ENCODE measurements at regions not wholly inside any gene's neighbourhood (a gene's known extent, or its start where the extent isn't known, plus 50 kb on each side); places are given as distances from the start of the nearest gene placed in this dataset.
"Not testable (repeated sequence)": the region's sequence is repeated elsewhere in the genome, so short reads cannot be mapped to it uniquely, and the experiment has no call there.

DNA sequence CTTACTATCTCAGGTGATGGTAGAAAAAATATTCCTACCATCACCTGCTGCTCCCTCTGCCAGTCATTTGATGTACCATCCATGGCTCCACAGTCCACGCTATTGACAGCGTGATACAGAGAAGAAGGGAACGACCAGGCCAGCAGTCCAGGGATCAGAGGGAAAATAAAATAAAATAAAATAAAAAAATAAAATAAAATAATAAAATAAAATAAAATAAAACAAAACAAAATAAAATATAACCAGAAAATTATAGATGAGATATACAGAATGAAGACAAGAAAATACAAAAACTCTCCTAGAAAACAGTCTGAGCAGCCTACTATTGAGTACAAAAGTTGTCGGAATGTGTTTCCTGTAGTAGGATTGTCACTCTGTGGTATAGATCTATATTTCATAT, 619.4 kb upstream of the TMPRSS15 start:
- peaks cover 2 to 9% (median 4%) of the 10 kb centered on the region in 3 donors for H3K9me3 Mint-ChIP-seq
- H3K27ac Mint-ChIP-seq: no peak overlapping the region
- no peaks in the 10 kb centered on the region for H3K4me1 Mint-ChIP-seq
- no peaks in the 10 kb centered on the region for H3K27me3 Mint-ChIP-seq
- H3K36me3 Mint-ChIP-seq: no peaks in the 10 kb centered on the region
- H3K4me3 Mint-ChIP-seq: no peak overlapping the region

DNA sequence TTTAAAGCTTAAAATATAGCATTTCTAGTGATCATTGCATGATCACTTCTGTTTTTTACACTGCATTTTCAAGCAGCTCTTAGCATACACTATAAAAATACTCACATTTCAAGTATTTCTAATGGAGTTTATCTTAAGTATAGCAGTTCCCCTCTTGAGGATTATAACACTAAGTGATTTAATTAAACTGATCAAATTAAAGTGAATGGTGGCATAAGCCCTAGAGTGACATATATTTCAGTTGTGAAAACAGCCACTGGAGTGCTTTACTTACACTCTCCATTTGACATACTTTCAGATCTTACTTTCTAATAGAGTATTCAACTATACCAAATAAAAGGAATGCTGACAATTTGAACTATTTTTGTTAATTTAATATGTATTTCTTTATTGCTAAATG, 623.3 kb upstream of the TMPRSS15 start:
- no peak overlapping the region for H3K27ac Mint-ChIP-seq
- no peak overlapping the region for H3K4me3 Mint-ChIP-seq
- H3K27me3 Mint-ChIP-seq: no peaks in the 10 kb centered on the region
- H3K9me3 Mint-ChIP-seq: peaks cover 2 to 10% (median 2%) of the 10 kb centered on the region in 3 donors
- H3K36me3 Mint-ChIP-seq: no peaks in the 10 kb centered on the region
- peaks cover 0 to 2% (median 0%) of the 10 kb centered on the region in 3 donors for H3K4me1 Mint-ChIP-seq

DNA sequence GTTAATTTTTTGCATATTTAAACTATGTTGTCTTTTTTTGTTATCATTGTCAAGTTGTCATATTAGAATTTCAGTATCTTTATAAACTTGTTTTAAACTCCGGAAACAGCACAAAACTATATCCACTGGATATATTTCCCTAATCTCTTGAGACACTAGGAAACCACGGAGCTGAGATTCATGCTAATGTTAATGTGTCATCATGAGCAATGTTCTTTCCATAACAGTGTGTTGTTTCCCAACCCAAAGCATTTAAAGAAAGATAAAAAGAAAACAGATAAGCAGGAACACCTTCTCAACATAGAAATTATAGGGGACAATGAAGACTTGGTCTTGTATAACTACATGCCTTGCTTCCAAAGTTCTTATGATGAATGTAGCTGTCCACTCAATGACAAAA, 626.2 kb upstream of the TMPRSS15 start:
- peaks cover 0 to 5% (median 0%) of the 10 kb centered on the region in 3 donors for H3K9me3 Mint-ChIP-seq
- H3K4me1 Mint-ChIP-seq: peaks cover 0 to 2% (median 0%) of the 10 kb centered on the region in 3 donors
- H3K27me3 Mint-ChIP-seq: no peaks in the 10 kb centered on the region
- H3K27ac Mint-ChIP-seq: no peak overlapping the region
- no peaks in the 10 kb centered on the region for H3K36me3 Mint-ChIP-seq
- H3K4me3 Mint-ChIP-seq: no peak overlapping the region

DNA sequence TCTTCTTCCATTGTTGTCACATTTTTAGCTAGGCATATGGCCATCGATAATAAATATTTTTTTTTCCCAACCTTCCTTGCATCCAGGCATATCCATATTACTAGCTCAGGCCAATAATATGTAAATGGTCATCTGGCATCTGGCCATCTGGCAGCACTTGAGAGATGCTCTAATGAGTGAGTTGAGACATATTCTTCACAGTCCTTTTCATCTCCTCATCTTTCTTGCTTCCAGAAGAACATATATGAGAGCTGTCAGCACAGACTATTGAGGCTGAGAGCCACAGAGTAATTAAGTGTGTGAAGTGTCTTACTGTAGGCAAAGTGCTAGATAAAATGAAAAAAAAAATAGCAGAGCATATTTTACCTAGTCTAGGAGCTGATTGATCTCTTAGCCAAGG, 628.4 kb upstream of the TMPRSS15 start:
- H3K36me3 Mint-ChIP-seq: no peaks in the 10 kb centered on the region
- peaks cover 0 to 5% (median 0%) of the 10 kb centered on the region in 3 donors for H3K9me3 Mint-ChIP-seq
- H3K27ac Mint-ChIP-seq: no peak overlapping the region
- peaks cover 0 to 2% (median 0%) of the 10 kb centered on the region in 3 donors for H3K4me1 Mint-ChIP-seq
- no peak overlapping the region for H3K4me3 Mint-ChIP-seq
- H3K27me3 Mint-ChIP-seq: no peaks in the 10 kb centered on the region

DNA sequence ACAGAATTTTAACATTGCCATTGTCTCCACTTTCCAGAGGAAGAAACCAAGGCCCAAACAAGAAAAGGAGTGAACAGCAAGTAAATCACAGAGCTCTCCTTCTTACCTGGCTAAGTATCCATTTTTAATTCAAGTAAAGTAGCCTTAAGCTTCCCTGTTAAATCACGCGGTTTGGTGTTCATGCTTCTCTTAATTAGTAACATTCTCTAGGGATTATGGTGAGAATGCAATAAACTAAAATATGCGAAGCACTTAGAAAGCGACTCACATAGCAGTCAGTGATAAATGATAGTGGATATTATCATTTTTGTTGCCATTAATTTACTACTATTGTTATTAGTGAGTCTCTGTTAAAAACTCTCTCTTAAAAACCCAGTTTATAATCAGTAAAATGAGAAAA, 630.5 kb upstream of the TMPRSS15 start:
- Mint-ChIP-seq H3K27ac (no peak overlapping the region), H3K9me3 (peaks cover 0 to 6% (median 0%) of the 10 kb centered on the region in 3 donors), H3K4me1 (peaks cover 0 to 2% (median 0%) of the 10 kb centered on the region in 3 donors), H3K4me3 (no peak overlapping the region), H3K27me3 (no peaks in the 10 kb centered on the region), H3K36me3 (no peaks in the 10 kb centered on the region)

DNA sequence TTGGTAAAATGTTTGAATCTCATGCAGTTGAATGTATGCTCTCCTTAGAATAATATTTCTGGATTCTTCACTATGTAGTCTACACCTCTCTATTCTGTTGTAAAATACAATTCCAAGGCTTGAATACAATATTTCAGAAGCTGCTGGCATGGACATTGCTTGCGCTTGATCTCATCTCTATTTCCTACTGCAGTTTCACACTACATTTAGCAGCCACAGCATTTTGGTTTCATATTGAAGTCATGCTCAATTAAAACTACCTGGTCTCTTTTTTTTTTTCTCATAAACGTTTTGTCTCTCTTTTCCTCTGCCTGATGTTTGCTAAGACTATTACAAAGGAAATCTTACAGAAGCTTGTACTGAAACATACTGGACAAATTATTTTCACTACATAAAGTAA, 631.0 kb upstream of the TMPRSS15 start:
- no peaks in the 10 kb centered on the region for H3K27me3 Mint-ChIP-seq
- H3K4me3 Mint-ChIP-seq: no peak overlapping the region
- H3K36me3 Mint-ChIP-seq: no peaks in the 10 kb centered on the region
- no peaks in the 10 kb centered on the region for H3K4me1 Mint-ChIP-seq
- H3K27ac Mint-ChIP-seq: no peak overlapping the region
- peaks cover 0 to 3% (median 0%) of the 10 kb centered on the region in 3 donors for H3K9me3 Mint-ChIP-seq

DNA sequence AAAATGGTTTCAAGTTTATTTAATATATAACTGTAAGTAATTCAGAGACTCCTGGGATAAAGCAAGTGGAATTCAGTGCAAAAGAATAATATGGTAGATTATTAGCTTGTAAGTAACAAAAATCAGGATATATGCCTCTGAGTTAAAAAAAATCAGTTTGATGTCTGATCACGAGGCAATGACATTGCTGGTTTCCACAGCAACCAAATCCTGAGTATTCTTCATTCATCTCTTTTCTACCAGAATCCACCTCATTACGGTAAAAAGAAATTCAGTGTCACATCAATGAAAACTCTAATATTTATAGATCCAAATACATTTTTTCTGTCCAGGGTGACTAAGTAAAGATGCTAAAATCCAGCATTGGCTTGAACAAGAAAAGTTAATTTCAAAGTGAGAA, 642.3 kb upstream of the TMPRSS15 start:
- Mint-ChIP-seq H3K27me3 (no peaks in the 10 kb centered on the region), H3K4me3 (no peak overlapping the region), H3K36me3 (no peaks in the 10 kb centered on the region), H3K9me3 (peaks cover 0 to 9% (median under 1%) of the 10 kb centered on the region in 3 donors), H3K27ac (no peak overlapping the region), H3K4me1 (no peaks in the 10 kb centered on the region)

DNA sequence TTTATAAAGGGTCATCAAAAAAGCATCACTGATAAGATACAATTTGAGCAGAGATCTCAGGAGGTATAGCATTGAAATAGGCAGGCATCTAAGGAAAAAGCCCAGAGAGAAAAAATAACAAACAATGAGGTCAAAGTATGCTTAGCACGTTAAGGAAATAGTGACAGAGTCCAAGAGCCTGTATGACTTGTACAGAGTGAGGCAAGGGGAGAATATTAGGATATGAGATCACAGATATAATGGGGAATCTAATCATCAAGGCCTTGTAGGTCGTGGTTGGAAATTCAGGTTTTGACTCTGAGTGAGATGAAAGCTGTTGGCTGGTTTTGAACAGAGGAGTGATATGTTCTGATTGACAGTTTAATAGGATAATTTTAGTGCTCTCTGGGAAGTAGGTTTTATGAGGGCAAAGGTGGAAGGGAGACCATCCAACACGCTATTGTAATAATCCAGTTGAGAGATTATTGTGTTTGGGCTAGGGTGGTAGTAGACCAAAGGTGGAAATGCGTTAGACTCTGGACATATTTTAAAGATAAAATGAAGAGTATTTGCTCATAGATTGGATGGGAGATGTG, 644.6 kb upstream of the TMPRSS15 start:
- Mint-ChIP-seq H3K4me3 (no peak overlapping the region), H3K36me3 (no peaks in the 10 kb centered on the region), H3K9me3 (peaks cover 2 to 9% (median 3%) of the 10 kb centered on the region in 3 donors), H3K27me3 (no peaks in the 10 kb centered on the region), H3K4me1 (no peaks in the 10 kb centered on the region), H3K27ac (no peak overlapping the region)

DNA sequence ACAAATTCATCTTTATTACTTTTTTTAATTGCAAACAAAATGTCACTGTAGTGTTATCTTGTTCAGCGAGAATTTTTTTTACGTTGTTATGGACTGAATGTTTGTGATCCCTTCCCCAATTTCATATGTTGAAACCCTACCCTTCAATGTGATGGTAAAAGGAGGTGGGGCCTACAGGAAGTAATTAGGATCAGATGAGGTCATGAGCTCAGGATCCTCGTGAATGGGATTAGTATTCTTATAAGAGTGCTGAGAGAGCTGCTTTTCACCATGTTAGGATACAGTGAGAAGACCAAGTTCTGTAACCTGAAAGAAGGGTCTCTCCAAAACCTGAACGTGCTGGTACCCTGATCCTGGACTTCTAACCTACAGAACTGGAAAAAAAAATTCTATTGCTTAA, 646.0 kb upstream of the TMPRSS15 start:
- H3K4me1 Mint-ChIP-seq: no peaks in the 10 kb centered on the region
- H3K9me3 Mint-ChIP-seq: peaks cover 2 to 9% (median 4%) of the 10 kb centered on the region in 3 donors
- no peaks in the 10 kb centered on the region for H3K27me3 Mint-ChIP-seq
- no peaks in the 10 kb centered on the region for H3K36me3 Mint-ChIP-seq
- H3K27ac Mint-ChIP-seq: no peak overlapping the region
- H3K4me3 Mint-ChIP-seq: no peak overlapping the region

DNA sequence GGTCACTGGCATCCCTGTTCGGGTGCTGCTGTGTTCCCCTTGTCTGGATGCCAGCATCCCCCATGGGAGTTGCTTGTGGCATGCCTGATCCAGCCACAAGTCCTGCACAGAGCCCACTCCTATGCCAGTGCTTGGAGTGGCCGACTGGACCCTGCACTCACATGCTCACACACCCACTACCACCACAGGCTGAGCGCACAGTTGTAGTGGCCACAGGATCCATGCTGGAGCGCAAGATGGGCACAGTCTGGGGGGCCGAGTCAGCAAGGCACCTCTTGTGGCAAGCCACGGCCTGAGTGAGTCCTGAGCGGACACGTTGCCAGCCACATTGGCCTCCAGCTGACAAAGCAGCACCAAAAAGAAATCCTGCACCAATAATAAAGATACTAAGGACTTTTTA, 661.6 kb upstream of the TMPRSS15 start:
- H3K4me1 Mint-ChIP-seq: no peaks in the 10 kb centered on the region
- no peaks in the 10 kb centered on the region for H3K36me3 Mint-ChIP-seq
- H3K27ac Mint-ChIP-seq: no peak overlapping the region
- H3K9me3 Mint-ChIP-seq: peaks cover 0 to 9% (median 2%) of the 10 kb centered on the region in 3 donors
- H3K27me3 Mint-ChIP-seq: no peaks in the 10 kb centered on the region
- no peak overlapping the region for H3K4me3 Mint-ChIP-seq

DNA sequence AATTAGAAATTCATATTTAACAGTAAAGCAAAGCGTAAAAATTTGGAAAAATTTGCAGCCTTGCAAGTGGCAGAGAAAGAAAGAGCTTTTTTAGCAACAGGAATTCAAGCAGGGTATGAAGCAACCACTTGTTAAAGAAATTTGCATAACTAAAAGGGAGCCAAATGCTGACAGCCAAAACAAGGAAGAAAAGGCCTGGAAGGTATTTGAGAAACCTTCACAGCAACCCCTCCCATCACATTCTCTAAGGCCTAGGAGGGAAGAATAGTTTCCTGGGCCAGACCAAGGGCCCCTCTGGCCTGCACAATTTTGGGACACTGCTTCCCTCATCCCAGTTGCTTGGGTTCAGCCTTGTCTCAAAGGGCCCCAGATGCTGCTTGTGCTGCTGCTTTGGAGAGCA, 672.4 kb upstream of the TMPRSS15 start:
- Mint-ChIP-seq H3K36me3 (peaks cover 1% of the 10 kb centered on the region), H3K4me3 (no peak overlapping the region), H3K27ac (no peak overlapping the region), H3K27me3 (no peaks in the 10 kb centered on the region), H3K9me3 (peaks cover 4 to 8% (median 5%) of the 10 kb centered on the region in 3 donors), H3K4me1 (no peaks in the 10 kb centered on the region)

DNA sequence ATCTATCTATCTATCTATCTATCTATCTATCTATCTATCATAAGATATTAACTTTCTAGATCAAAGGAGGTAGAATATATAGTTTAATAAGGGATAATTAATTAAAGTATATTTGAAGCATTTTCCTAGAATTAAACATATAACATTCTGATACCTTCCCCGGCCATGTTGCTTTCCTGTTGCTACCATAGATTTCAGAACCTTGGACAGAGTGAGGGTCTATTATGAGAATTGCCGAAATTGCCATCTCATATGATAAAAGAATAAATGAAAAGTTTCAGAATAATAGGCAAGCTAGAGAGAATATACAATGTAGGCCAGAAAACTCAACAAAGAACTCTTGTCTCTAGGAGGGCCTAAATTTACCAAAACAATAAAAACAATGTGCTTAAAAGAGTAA, 706.1 kb upstream of the TMPRSS15 start:
- Mint-ChIP-seq H3K27me3 (no peaks in the 10 kb centered on the region), H3K4me1 (no peaks in the 10 kb centered on the region), H3K9me3 (peaks cover 0 to 9% (median 2%) of the 10 kb centered on the region in 3 donors), H3K4me3 (no peak overlapping the region), H3K27ac (no peak overlapping the region), H3K36me3 (no peaks in the 10 kb centered on the region)

DNA sequence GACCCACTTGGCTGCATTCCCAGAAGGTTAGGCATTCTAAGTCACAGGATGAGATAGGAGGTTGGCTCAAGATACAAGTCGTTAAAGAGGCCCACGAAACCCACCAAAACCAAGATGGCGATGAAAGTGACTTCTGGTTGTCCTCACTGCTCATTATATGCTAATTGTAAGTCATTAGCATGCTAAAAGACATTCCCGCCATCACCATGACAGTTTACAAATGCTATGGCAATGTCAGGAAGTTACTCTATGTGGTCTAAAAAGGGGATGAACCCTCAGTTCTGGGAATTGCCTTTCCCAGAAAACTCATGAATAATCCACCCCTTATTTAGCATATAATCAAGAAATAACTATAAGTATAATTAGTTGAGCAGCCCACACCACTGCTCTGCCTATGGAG, 715.7 kb upstream of the TMPRSS15 start:
- H3K36me3 Mint-ChIP-seq, H3K27me3 Mint-ChIP-seq, H3K4me3 Mint-ChIP-seq, H3K4me1 Mint-ChIP-seq, H3K27ac Mint-ChIP-seq, H3K9me3 Mint-ChIP-seq: not testable (repeated sequence)

DNA sequence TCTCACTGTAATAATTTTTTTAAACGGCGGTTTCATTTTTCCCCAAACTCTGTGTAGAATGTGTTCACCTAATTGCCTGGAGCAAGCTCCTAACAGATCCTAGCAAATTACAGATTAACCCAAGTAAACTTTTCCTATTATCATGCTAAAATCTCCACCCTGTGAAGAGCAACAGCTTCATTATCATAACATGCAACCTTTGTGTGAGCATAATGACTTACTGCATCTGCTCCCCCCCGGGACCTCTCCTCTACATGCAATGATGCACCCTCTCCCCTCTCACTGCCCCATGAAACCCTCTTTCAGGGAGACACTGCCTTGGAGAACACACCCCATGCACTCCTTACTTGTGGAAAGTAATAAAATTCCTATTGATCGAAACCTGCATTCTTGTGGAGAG, 717.0 kb upstream of the TMPRSS15 start:
- peaks cover 0 to 2% (median 0%) of the 10 kb centered on the region in 3 donors for H3K9me3 Mint-ChIP-seq
- no peaks in the 10 kb centered on the region for H3K4me1 Mint-ChIP-seq
- H3K27ac Mint-ChIP-seq: no peak overlapping the region
- H3K27me3 Mint-ChIP-seq: no peaks in the 10 kb centered on the region
- no peak overlapping the region for H3K4me3 Mint-ChIP-seq
- no peaks in the 10 kb centered on the region for H3K36me3 Mint-ChIP-seq

DNA sequence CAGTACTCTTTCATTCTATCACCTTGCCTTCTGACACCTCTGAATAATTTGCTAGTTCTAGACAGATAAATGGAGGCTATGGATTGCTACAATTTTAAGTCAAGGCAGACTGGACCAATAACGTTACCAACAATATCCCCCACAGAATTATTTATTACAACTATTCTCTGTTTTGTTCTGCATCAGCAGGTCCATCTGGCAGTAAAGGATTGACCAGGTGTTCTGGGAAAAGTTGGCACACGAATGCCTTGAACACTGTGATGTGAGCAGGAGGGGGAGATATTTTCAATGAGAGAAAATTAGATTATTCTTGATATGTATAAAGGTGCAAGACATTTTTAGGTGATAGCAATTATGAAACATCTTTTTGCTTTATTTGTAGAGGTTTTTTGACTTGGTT, 718.8 kb upstream of the TMPRSS15 start:
- H3K4me3 Mint-ChIP-seq: no peak overlapping the region
- no peak overlapping the region for H3K27ac Mint-ChIP-seq
- H3K9me3 Mint-ChIP-seq: peaks cover 0 to 2% (median 0%) of the 10 kb centered on the region in 3 donors
- no peaks in the 10 kb centered on the region for H3K36me3 Mint-ChIP-seq
- H3K27me3 Mint-ChIP-seq: no peaks in the 10 kb centered on the region
- no peaks in the 10 kb centered on the region for H3K4me1 Mint-ChIP-seq

DNA sequence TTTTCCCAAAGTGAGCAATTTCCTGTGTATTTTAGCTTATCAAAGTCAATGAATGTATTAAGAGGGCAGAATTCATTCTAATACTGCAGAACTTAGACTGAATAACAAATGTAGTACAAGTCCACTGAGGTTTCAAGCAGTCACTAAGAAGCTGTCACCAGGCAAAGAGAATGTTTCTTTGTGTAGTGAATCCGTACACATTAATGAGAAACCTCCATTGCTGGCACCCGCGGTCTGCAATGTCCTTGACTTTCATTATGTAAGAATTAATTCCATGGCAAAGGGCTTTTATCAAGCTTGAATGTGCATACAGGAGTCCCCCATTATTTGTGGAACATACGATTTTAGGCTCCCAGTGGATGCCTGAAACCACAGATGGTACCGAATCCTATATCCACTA, 719.5 kb upstream of the TMPRSS15 start:
- no peak overlapping the region for H3K4me3 Mint-ChIP-seq
- no peaks in the 10 kb centered on the region for H3K27me3 Mint-ChIP-seq
- no peaks in the 10 kb centered on the region for H3K36me3 Mint-ChIP-seq
- no peak overlapping the region for H3K27ac Mint-ChIP-seq
- peaks cover 0 to 2% (median 0%) of the 10 kb centered on the region in 3 donors for H3K9me3 Mint-ChIP-seq
- no peaks in the 10 kb centered on the region for H3K4me1 Mint-ChIP-seq

All from IgD-negative memory B cell (primary cell).